Urinary bladder (tissue), 3 donors: ENCODE measurements at regions not wholly inside any gene's neighbourhood (a gene's known extent, or its start where the extent isn't known, plus 50 kb on each side); places are given as distances from the start of the nearest gene placed in this dataset.

Source experiments
- DNase-seq: peaks from one replicate; pipeline ENCODE4 v3.0.0-alpha.2; 2015; ENCODE audit errors: extremely low spot score
- H3K27ac ChIP-seq: one replicate; pipeline ENCODE4 v1.5.1; 2013; ENCODE audit warnings: low read depth, mild to moderate bottlenecking, moderate library complexity
- H3K36me3 ChIP-seq: one replicate; pipeline ENCODE4 v1.6.1; 2013; ENCODE audit warnings: mild to moderate bottlenecking, moderate library complexity; ENCODE audit not compliant: insufficient read depth
- H3K4me1 ChIP-seq: one replicate; pipeline ENCODE4 v1.6.1; 2013; ENCODE audit warnings: mild to moderate bottlenecking, moderate library complexity; ENCODE audit not compliant: insufficient read depth
- H3K4me3 ChIP-seq: one replicate; pipeline ENCODE4 v1.5.1; 2013; ENCODE audit warnings: low read depth, low read length
- WGBS: extraction: QIAGEN DNeasy Blood & Tissue Kit; methylation state at CpG from one replicate; pipeline ENCODE4 v1.1.7; 2013; 5-methylcytosine and 5-hydroxymethylcytosine counted together
- donor health status: healthy with polysubstance abuse.
- donor health status: healthy.

DNA sequence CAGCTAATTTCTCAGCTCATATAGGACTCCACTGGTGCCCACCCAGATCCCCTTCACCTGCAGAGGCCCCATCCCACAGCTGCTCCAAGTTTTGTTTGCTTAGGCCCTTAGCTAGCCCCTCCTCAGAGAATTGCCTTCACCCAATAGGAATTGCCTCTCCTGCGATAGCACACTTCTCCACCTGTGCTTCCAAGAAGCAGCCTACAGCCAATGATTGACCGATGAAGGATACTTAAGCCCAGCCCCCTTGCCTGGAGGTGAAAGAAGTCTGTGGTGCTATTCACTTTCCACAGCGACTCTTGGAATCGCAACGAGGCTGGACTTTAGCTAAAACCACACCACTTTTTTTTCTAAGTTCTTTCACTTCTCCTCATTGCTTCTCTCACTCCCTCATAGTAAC is 353.2 kb upstream of the BTBD3 start:
- WGBS = 87% methylated on average over 5 of the region's 5 CpGs
- no peaks in the 10 kb centered on the region for H3K4me1 ChIP-seq
- H3K27ac ChIP-seq = no peak overlapping the region
- no peaks in the 10 kb centered on the region for H3K36me3 ChIP-seq
- no peak for DNase-seq
- H3K4me3 ChIP-seq = no peak overlapping the region

DNA sequence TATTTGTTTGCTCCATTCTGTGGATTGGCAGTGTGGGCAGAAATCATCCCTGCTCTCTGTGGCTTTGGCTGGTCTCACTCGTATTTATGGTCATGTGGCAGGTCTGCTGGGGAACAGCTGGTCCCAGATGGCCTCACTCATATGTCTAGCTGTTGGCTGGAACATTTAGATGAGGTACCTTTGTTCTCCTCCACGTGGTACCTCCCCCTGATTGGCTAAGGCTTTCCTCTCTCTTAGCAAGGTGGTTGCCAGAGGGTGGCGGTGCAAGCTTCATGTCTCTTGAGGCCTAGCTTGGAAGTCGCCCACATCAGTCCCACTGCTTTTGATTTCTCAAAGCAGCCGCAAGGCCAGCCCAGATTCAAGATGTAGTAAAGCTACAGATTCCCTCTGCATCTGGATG is 348.5 kb upstream of the BTBD3 start:
- H3K27ac ChIP-seq = no peak overlapping the region
- no peak for DNase-seq
- H3K4me1 ChIP-seq = no peaks in the 10 kb centered on the region
- H3K36me3 ChIP-seq = no peaks in the 10 kb centered on the region
- no peak overlapping the region for H3K4me3 ChIP-seq
- 69% methylated on average over 5 of the region's 5 CpGs for whole genome bisulfite sequencing

DNA sequence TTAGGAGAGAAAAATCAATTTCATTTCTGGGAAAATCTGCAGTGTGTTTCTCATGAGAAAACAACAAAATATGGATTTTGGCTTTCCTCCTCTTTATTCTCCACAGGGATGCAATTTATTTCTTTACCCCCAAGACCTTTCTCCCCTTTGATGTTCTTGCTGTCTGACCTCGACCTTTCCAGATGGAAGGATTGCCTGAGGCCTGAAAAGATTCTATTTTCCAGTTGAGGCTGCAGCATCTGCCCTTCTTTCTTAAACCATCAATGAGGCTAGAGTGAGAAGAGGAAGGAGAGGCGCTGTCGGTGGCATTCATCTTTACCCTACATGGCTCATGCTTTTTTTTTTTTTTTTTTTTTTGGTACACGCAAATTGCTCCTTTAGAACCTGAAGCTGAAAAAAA is 344.2 kb upstream of the BTBD3 start:
- Histone ChIP-seq H3K4me1 (no peaks in the 10 kb centered on the region), H3K36me3 (no peaks in the 10 kb centered on the region), H3K4me3 (no peak overlapping the region), H3K27ac (no peak overlapping the region)
- WGBS = 77% methylated on average over 4 of the region's 4 CpGs
- no peak for DNase-seq

DNA sequence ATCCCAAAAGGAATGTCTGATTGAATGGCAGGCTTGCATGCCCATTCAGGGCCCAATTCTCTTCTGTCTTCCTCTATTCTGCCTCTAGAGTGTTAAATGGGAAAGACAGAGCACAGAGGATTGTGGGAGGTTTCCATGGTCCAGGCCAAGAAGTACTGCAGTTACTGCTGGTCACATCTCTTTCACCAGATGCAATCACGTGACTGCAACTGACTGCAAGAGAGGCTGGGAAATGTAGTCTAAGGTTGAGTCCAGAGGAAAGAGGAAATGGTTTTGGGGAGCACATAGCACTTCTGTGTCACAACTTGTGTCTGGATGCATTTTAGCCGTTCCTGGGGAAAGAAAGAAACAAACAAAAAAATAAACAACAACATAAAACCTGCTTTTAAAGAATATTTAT is 336.4 kb upstream of the BTBD3 start:
- no peak for DNase-seq
- WGBS = 78% methylated on average over 2 of the region's 2 CpGs

DNA sequence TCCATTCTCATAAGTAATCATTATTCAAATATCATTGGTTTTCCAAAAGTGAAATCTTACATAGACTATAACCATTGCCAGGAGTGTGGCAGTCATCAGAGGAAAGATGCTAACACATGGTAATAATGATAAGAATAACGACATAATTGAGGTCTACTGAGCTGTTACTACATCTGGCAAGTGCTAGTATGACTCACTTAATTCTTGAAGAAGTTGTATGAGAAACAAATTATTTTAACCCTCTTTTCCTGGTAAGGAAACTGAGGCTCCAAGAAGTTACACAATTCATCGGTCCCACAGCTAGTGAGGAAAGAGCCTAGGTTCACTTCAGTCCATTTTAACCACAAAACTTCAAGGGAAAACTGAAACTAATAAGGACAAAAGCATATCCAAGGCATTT is 335.6 kb upstream of the BTBD3 start:
- no peaks in the 10 kb centered on the region for H3K4me1 ChIP-seq
- H3K4me3 ChIP-seq = no peak overlapping the region
- H3K27ac ChIP-seq = no peak overlapping the region
- WGBS = 43% methylated on average over 2 of the region's 2 CpGs
- no peaks in the 10 kb centered on the region for H3K36me3 ChIP-seq
- no peak for DNase-seq

More for the DNA sequence above, 336.4 kb upstream of the BTBD3 start:
- H3K4me3 ChIP-seq = no peak overlapping the region
- no peaks in the 10 kb centered on the region for H3K4me1 ChIP-seq
- H3K36me3 ChIP-seq = no peaks in the 10 kb centered on the region
- no peak overlapping the region for H3K27ac ChIP-seq

DNA sequence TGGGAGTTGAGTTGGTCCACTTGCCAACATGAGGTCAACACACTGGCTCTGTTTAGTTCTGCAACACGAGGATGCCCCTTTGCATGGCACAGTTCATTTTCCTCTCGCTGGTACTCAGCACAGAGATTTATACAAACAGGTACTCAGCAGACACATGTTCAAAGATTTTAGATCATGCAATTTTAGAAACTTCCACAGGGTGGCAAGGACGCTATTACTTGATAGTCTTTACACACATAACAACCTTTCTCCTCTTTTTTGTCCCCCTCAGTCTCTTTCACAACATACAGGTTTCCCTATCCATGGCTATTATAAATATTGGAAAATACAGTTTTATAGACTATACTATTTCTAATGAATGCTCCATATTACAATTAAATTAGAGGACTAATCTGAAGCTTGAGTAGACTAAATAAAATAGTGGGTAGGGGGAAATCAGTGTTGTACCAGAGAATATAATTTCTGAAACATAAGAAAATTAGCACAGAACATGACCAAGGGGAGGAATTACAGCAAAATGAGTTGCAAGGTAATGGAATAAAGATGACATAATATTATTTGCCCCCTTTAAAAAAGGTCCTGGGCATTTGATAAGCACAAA is 331.8 kb upstream of the BTBD3 start:
- WGBS = 24% methylated on average over 3 of the region's 3 CpGs
- no peaks in the 10 kb centered on the region for H3K4me1 ChIP-seq
- H3K36me3 ChIP-seq = no peaks in the 10 kb centered on the region
- H3K27ac ChIP-seq = no peak overlapping the region
- no peak overlapping the region for H3K4me3 ChIP-seq
- DNase-seq = no peak

DNA sequence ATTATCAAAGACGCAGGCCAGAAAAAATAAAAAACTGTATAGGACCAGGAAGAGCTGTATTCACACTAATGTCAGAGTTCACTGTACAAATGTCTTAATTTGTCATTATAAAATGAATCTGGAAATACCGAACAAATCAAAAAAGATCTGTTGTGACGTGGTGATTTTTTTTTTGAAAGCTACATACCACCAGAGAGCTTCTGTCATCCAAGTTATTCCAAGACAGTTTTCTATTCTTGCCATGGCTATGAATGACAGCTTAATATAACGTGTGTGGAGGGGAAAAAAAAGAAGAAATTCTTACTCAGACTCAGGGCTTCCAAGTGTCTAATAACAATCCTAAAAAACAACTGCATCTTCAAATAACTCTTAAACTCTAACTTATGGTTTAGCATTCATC is 328.8 kb upstream of the BTBD3 start:
- H3K36me3 ChIP-seq = no peaks in the 10 kb centered on the region
- DNase-seq = no peak
- WGBS = 76% methylated on average over 4 of the region's 4 CpGs
- no peaks in the 10 kb centered on the region for H3K4me1 ChIP-seq
- H3K27ac ChIP-seq = no peak overlapping the region
- no peak overlapping the region for H3K4me3 ChIP-seq

DNA sequence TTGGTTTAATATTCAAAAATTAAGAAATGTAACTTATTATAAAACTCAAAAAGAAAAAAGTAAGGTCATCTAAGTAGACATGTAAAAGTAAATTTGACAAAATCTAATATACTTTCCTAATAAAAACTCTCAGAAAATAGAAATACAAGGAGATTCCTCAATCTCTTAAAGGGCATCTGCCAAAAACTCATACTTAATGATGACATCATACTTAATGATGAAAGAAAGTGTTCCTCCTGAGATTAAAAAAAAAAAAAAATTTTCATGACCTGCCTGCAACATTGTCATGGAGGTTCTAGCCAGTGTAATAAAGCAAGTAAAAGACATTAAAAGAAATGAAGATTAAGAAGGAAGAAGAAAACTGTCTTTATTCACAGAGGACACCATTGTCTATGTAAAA is 325.7 kb upstream of the BTBD3 start:
- no peak for DNase-seq
- Histone ChIP-seq H3K27ac (no peak overlapping the region), H3K4me3 (no peak overlapping the region), H3K4me1 (no peaks in the 10 kb centered on the region), H3K36me3 (no peaks in the 10 kb centered on the region)

DNA sequence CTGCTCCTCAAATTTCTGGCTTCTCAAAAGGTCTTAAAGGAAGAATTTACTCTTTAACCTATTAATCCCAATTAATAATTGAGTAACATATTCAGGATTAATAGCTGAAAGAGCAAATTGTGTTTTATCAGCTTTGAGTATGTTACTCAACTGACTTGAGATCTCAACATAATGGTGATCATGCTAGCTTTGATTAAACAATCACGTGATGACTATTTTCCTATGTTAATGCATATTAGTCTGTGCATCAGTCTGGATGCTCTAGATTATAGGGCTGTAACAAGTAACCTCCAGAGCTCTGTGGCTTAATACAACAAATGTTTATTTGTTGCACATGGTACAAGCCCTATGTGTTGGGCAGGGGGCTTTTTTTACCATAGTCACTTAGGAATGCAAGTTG is 313.4 kb upstream of the BTBD3 start:
- Histone ChIP-seq H3K36me3 (no peaks in the 10 kb centered on the region), H3K4me1 (no peaks in the 10 kb centered on the region), H3K4me3 (no peak overlapping the region), H3K27ac (no peak overlapping the region)
- no peak for DNase-seq
- WGBS = 84% methylated on average over 1 of the region's 1 CpG

DNA sequence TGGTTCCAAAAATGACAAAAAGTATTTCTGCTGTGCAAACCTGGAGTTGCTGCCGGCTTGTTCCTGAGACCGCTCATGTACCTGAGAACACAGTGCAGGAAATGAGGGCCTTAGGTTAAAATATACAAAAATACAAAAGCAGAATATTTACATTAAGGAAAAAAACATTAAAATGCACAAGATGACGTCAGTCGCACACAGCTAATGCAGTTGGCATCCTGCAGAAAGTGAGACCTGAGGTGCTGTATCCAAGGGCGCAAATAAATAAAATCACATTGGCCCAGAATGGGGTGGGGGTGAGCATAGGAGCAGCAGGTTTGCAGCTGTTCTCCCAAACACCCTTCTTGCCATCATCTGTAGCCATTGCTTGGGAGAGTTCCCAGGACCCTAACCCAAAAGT is 310.6 kb upstream of the BTBD3 start:
- no peaks in the 10 kb centered on the region for H3K36me3 ChIP-seq
- no peak overlapping the region for H3K27ac ChIP-seq
- no peaks in the 10 kb centered on the region for H3K4me1 ChIP-seq
- DNase-seq = no peak
- 93% methylated on average over 5 of the region's 5 CpGs for WGBS
- no peak overlapping the region for H3K4me3 ChIP-seq

DNA sequence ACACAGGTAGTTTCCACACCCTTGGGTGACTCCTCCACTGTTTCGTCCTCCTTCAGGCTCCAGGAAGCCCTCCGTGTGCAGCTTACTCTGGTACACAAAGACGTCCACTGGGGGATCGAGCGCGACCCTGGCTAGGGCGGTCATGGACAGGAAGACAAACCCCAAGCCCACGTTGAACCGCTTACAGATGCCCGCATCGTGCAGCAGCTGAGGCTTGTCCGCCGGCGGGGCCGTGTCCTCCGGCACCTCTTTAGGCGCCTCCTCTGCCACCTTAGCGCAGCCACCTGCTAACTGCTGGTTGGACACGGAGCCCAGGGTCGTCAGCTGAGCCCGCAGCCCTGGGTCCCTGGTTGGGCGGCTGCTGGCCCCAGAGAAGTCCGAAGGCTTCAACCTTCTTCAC is 309.0 kb upstream of the BTBD3 start:
- Histone ChIP-seq H3K36me3 (no peaks in the 10 kb centered on the region), H3K4me1 (no peaks in the 10 kb centered on the region), H3K4me3 (no peak overlapping the region), H3K27ac (no peak overlapping the region)
- 97% methylated on average over 23 of the region's 23 CpGs for WGBS
- no peak for DNase-seq

DNA sequence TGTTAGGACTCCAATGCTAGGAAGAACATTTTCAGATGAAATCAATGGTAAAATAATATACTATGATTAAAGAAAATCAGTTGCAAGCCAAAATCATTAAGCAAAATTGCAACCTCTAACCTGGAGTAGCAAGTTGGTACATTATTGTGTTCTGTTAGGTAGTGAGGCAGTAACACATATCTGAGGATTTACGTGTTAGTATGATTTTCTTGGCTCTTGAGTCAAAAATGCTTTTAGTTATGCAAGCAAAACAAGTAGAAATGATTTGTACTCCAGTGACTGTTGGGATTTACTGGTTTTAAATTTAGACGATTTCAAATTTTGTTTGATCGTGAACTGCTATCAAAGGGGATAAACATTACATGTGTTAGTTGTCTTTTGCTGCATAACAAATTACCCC is 293.0 kb upstream of the BTBD3 start:
- Histone ChIP-seq H3K27ac (no peak overlapping the region), H3K4me1 (no peaks in the 10 kb centered on the region), H3K36me3 (no peaks in the 10 kb centered on the region), H3K4me3 (no peak overlapping the region)
- no peak for DNase-seq
- WGBS = 47% methylated on average over 3 of the region's 3 CpGs

DNA sequence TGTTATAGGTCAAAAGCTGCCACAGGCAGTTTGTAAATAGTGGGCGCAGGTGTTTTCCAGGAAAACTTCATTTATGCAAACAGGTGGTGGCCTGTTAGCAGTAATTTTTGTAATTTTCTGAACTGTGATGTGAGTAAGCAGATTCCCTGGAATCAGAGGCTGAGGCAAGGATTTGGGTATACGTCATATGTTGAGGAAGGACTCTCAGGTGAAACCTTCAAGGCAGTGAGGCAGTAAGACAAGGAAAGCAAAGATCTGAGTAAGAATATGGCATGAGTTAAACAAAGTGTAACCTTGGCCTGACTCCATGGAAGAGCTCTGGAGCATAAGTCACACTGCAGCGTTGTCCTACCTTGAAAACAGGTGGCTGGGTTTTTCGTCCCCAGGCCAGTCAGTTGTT is 291.1 kb upstream of the BTBD3 start:
- Histone ChIP-seq H3K4me3 (no peak overlapping the region), H3K4me1 (no peaks in the 10 kb centered on the region), H3K27ac (no peak overlapping the region), H3K36me3 (no peaks in the 10 kb centered on the region)
- WGBS = 94% methylated on average over 4 of the region's 4 CpGs
- no peak for DNase-seq

DNA sequence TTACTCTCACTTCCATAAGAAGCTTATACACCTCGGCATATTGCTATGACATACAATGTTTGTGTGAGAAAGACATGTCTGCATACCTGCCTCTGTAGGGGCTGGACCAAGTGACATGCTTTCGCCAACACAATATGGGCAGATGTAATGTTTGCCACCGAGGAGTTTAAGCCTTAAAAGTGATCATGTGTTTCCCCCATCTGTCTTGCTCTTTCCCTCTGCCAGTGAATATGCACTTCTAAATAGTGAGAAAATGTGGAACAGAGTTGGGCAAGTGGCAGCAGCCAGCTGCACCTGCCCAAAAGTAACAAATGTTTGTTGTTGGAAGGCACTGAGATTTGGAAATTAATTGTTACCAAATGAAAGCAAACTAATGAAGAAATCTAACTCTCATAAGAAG is 274.8 kb upstream of the BTBD3 start:
- DNase-seq = no peak
- no peaks in the 10 kb centered on the region for H3K4me1 ChIP-seq
- 81% methylated on average over 3 of the region's 3 CpGs for WGBS
- no peak overlapping the region for H3K4me3 ChIP-seq
- H3K27ac ChIP-seq = no peak overlapping the region
- H3K36me3 ChIP-seq = no peaks in the 10 kb centered on the region

DNA sequence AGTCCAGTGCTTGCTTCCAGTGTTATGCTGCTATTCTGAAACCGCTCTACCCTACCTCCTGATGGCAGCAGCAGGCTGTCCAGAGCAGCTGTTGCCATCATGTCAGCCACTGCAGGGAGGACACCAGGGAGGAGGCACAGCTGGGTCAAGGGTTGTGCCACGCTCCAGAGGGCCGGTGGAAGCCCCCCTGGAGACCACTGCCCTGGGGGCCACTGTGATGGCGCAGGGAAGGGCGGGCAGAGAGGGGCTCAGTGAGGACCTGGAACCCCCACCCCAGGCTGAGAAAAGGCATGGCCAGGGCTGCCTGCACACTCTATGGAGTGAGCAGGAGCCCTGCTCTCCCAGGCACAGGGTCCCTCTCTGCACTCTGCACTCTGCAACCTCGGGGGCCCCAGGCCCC is 271.3 kb upstream of the BTBD3 start:
- Histone ChIP-seq H3K36me3 (no peaks in the 10 kb centered on the region), H3K4me1 (no peaks in the 10 kb centered on the region), H3K27ac (no peak overlapping the region), H3K4me3 (no peak overlapping the region)
- 96% methylated on average over 6 of the region's 6 CpGs for WGBS
- DNase-seq = no peak
